Erythroblast (primary cell): ENCODE measurements at regions not wholly inside any gene's neighbourhood (a gene's known extent, or its start where the extent isn't known, plus 50 kb on each side); places are given as distances from the start of the nearest gene placed in this dataset.
"Not testable (repeated sequence)": the region's sequence is repeated elsewhere in the genome, so short reads cannot be mapped to it uniquely, and the experiment has no call there.

Source experiments
- DNase-seq, 2 experiments: peaks; one replicate each; lab custom pipeline; 2025; lab: John Stamatoyannopoulos, UW
- GATA1 ChIP-seq: IDR thresholded peaks from 2 replicates; pipeline ENCODE4 v1.6.1; 2011; ENCODE audit warnings: low read depth, mild to moderate bottlenecking, control low read depth, low read length, moderate library complexity
- POLR2A ChIP-seq: IDR thresholded peaks from 2 replicates; pipeline ENCODE4 v1.6.1; 2011; ENCODE audit warnings: mild to moderate bottlenecking, low read length

DNA sequence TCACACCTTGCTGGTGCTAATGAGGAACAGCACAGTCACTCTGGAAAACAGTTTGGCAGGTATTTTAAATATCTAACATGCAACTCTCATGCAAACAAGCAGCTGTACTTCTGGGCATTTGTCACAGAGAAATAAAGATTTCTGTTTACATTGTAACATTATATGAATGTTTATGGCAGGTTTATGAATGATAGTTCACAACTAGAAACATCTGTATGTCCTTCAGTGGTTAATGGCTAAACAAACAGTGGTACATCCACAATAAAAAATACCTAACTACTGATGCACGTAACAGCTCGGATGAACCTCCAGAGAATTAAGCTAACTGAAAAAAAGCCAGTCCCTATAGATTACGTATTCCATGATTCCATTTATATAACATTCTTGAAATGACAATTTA, 109.6 kb downstream of the GPR37 start:
- TF ChIP-seq GATA1 (no peak), POLR2A (no peak)

DNA sequence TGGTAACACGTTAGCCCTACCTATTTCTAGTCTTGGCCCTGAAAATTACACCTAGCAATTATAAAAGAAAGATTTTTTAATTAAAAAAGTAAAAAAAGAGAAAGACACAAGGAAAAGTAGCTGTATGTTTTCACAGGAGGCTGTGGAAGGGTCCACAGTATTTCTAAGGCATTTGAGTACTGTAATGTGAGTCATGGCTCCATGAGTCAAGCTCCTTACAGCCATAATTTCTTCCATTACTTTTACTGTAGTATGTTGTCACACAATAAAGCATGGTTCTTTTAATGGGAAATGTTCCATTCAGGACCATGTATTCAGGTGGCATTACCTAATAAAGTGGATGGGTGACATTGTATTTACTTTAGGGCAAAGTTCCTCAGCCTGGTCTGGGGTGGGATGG, 113.4 kb downstream of the GPR37 start:
- DNase-seq, result no peak
- TF ChIP-seq GATA1, result no peak
- TF ChIP-seq POLR2A, result no peak

More for the DNA sequence above, 109.6 kb downstream of the GPR37 start:
- no peak for DNase-seq

DNA sequence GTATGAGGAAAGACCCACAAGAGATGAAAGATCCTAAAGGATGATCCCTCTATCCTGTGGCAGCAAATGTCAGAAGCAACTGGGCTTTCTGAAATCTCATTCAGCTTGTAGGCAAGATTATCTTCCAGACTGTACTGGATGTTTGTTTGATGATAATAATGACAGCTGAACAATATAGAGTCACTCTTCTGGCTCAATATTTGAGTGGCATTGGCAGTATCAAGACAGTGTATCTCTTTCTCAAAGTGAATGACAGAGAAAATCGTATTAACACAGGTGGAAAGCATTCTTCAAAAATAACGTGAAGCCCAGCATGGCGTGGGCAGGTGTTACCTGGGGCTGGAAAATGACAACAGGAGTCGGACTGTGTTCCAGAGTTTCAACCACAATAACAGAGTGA, 114.5 kb downstream of the GPR37 start:
- no peak for DNase-seq
- TF ChIP-seq GATA1 (no peak), POLR2A (no peak)

DNA sequence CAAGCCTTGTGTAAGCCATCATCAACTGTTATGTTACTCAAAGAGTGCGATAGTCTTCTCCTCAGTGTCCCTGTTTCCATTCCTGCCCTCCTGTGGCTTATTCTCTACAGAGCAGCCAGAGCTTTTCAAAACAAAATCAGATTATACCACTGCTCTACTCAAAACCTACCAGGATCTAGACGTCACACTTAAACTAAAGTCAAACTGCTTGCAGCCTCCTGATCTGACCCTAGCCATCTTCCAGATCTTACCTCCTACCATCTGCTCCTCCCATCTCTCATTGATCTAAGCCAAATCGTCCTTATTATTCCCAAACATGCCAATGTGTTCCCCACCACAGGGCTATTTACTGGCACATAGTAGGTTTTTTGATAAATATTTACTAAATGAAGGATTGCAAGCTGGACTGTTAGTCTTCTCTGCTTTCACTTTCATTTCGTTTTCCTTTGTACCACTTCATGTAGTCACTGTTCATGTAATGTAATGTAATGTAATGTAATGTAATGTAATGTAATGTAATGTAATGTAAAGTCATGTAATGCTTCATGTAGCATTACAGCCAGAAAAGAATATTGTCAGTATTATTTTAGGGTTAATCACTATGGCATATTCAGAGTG, 116.1 kb downstream of the GPR37 start:
- TF ChIP-seq GATA1, result no peak
- TF ChIP-seq POLR2A, result no peak
- DNase-seq, result no peak

DNA sequence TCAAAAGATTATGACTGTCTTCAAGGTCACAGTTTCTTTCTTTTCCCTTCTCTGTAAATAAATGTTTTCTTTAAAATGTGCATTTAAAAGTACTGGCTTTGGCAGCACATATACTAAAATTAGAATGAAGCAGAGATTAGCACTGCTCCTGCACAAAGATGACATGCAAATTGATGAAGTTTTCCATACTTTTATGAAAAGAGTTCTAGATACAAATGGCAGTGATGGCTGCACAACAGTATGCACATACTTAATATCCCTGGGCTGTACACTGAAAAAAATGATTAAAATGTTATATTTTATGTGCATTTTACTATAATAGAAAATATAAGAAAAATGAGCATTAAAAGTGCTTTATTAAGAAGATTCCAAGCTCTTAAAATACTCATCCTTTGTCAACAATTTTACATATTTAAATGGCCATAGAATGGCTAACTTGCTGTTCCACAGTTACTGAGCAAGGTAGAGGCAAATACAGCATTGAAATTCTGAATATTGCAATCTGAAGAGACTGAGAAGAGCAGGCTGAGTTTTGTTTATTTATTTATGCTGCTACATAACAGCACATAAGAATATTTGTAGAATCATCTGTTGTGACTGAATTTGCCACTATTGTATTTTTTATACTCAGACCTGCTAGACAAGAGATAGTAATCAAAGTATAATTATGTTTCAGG, 117.8 kb downstream of the GPR37 start:
- no peak for DNase-seq
- TF ChIP-seq POLR2A (no peak), GATA1 (no peak)

DNA sequence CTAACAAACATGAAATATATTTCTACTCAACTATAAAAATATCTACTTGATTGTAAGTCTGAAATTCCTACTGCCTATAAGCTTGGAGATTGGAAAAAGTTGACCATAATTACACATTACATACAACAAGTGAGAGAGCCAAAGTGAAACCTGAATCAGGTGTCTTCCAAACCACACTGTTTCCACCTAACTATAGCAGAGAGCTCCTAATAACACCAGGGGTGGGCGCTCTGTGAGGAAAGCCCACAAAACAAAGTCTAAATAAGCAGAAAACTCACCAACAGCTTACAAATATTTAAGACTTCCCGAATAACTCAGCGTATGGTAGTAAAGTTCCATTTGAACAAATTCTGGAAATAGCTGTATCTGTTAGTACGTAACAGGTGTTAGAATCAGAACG, 119.9 kb downstream of the GPR37 start:
- DNase-seq, result no peak
- TF ChIP-seq GATA1, result no peak
- no peak for TF ChIP-seq POLR2A

DNA sequence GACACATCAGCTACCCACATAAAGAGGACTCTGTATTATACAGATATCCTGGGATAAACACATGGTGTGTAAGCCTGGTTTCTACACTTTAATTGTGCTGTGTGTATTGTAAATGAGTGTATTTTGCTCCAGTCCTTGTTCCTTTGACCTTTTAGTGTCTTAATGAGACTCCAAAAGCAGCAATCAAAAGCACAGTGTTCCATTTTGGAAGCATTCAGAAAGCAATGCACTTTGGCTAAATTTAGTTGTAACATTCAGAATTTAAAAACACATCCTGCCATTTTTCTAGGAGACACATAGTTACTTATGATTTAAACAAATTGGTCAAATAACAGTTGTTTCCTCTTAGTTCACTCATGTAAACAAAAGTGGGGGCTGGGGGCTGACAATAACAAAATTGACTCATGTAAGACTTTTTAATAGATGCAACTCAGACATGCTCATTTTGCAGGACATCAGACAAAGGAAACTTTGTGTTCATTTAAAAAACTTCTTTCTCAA, 122.2 kb downstream of the GPR37 start:
- TF ChIP-seq GATA1 (no peak), POLR2A (no peak)
- no peak for DNase-seq

DNA sequence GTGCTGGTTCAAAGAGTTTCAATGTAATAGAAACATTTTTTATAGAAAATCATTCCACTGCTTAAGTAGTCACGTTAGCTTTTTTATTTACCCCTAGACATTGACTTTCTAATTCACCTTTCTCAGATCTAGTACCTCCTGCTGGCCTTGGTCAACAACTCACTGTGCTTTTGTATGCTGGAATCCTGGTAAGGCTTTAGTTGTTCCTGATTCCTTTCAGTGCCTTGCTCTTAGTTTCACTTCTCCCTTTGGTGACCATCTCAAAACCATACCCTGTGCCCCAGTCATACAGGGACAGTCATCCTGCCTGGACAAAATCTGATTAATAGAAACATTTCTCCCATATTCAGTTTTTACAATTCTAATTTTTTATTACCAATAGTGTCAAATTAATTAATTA, 130.2 kb downstream of the GPR37 start:
- TF ChIP-seq GATA1 (no peak), POLR2A (no peak)
- DNase-seq, result no peak

DNA sequence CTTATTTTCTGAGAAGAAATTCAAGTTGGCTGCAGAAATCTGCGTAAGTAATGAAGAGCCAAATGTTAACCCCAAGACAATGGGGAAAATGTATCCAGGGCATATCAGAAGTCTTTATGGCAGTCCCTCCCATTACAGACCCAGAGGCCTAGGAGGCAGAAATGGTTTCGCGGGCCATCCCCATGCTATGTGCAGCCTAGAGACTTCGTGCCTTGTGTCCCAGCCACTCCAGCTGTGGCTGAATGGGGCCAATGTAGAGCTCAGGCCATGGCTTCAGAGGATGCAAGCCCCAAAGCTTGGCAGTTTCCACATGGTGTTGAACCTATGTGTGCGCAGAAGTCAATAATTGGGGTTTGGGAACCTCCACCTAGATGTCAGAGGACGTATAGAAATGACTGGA, 131.9 kb downstream of the GPR37 start:
- TF ChIP-seq POLR2A (no peak), GATA1 (no peak)
- no peak for DNase-seq

DNA sequence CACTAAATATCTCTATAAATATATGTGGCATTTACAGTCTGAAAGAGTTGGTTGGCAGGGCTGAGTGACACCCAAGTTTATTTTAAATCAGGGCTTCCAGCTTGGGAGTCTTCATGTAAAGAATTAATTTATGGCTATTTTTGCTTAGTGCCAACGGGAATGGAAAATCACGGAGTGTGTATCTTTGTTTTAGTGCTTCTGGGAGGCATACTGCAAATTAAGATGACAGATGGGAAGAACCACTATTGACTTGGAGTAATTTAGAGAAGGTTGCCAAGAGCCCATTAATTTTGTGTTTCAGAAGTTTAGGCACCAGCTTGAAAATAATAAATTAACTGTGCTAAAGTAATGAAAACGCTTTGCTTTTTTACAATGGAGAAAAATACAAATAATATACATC, 135.2 kb downstream of the GPR37 start:
- TF ChIP-seq GATA1 (no peak), POLR2A (no peak)

DNA sequence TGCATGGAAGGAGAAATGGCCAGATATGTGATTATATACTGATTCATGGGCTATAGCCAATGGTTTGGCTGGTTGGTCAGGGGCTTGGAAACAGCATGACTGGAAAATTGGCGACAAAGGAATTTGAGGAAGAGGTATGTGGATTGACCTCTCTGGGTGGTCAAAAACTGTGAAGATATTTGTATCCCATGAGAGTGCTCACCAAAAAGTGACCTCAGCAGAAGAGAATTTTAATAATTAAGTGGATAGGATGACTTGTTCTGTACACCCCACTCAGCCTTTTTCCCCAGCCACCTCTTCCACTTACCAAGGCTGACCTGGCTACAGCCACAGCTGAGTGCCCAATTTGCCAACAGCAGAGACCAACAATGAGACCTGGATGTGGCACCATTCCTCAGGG, 146.7 kb downstream of the GPR37 start:
- no peak for TF ChIP-seq POLR2A
- no peak for TF ChIP-seq GATA1
- no peak for DNase-seq

More for the DNA sequence above, 135.2 kb downstream of the GPR37 start:
- DNase-seq, result no peak

DNA sequence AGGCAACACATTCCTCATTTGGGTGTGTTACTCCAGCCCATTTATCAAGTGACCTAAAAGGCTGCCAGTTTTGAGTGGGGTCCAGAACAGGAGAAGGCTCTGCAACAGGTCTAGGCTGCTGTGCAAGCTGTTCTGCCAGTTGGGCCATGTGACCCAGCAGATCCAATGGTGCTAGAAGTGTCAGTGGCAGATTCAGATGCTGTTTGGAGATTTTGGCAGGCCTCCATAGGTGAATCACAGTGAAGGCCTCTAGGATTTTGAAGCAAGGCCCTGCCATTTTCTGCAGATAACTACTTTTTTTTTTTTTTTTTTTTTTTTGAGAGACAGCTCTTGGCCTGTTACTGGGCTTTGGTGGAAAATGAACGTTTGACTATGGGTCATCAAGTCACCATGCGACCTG, 147.5 kb downstream of the GPR37 start:
- not testable (repeated sequence) for DNase-seq

DNA sequence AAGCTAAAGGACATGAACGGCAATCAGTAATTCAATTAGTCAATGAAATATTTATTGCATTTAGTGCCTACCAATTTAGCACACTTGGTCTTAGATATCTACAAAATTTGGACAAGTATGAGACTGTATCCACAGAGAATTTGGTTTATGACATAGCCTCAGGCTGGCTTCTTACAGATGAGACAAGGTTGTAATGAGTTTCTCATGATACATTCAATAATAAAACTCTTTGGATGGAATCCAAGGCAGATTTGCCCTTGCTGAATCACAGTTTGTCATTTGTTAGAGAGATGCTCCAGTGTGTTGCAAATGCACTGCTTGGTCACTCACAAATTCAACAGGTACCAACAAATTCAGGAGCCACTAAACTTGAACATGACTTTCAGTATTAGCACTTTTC, 162.5 kb downstream of the GPR37 start:
- TF ChIP-seq GATA1 (no peak), POLR2A (no peak)
- no peak for DNase-seq

DNA sequence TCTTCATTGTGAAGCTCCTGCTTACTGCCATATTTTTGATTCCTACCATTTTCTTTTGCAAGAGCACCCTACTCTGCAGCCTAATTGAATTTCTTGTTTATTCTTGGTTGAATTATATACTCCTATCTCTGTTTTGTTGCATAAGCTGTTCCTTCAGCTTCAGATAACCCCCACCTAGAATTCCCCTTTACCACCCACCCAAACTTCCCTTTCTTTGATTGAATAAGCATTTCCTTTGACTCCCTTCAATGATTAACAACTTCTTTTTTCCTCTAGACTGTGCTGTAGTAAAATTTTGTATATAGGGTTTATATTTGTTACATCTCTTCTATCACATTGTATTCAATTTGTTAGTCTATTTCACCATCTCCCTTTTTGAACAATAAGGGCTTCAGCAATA, 168.1 kb downstream of the GPR37 start:
- no peak for TF ChIP-seq GATA1
- TF ChIP-seq POLR2A, result no peak
- DNase-seq, result no peak

DNA sequence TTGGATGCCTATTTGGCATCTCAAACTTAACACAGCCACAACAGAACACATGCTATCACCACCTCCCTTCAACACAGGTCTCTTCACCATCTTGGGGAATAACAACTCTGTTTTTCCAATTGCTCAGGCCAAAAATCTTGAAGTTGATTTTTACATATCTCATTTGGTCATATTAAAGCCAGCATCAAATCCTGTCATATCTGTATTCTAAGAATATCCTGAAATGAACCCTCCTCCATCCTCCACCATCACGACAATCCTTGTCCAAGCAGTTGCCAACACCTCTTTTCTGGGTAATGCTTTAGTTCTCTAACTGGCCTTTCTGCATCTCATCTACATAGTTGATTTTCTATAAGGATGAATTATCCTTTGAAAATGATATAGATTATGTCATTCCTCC, 168.7 kb downstream of the GPR37 start:
- TF ChIP-seq POLR2A (no peak), GATA1 (no peak)
- DNase-seq, result no peak
